Urinary bladder (tissue), 3 donors: ENCODE measurements at regions not wholly inside any gene's neighbourhood (a gene's known extent, or its start where the extent isn't known, plus 50 kb on each side); places are given as distances from the start of the nearest gene placed in this dataset.
"Not testable (repeated sequence)": the region's sequence is repeated elsewhere in the genome, so short reads cannot be mapped to it uniquely, and the experiment has no call there.

ENCODE experiments used
- DNase-seq: peaks from one replicate; pipeline ENCODE4 v3.0.0-alpha.2; 2015; ENCODE audit errors: extremely low spot score
- H3K27ac ChIP-seq: one replicate; pipeline ENCODE4 v1.5.1; 2013; ENCODE audit warnings: low read depth, mild to moderate bottlenecking, moderate library complexity
- H3K36me3 ChIP-seq: one replicate; pipeline ENCODE4 v1.6.1; 2013; ENCODE audit warnings: mild to moderate bottlenecking, moderate library complexity; ENCODE audit not compliant: insufficient read depth
- H3K4me1 ChIP-seq: one replicate; pipeline ENCODE4 v1.6.1; 2013; ENCODE audit warnings: mild to moderate bottlenecking, moderate library complexity; ENCODE audit not compliant: insufficient read depth
- H3K4me3 ChIP-seq: one replicate; pipeline ENCODE4 v1.5.1; 2013; ENCODE audit warnings: low read depth, low read length
- WGBS: extraction: QIAGEN DNeasy Blood & Tissue Kit; methylation state at CpG from one replicate; pipeline ENCODE4 v1.1.7; 2013; 5-methylcytosine and 5-hydroxymethylcytosine counted together
- donor health status: healthy with polysubstance abuse.
- donor health status: healthy.

DNA sequence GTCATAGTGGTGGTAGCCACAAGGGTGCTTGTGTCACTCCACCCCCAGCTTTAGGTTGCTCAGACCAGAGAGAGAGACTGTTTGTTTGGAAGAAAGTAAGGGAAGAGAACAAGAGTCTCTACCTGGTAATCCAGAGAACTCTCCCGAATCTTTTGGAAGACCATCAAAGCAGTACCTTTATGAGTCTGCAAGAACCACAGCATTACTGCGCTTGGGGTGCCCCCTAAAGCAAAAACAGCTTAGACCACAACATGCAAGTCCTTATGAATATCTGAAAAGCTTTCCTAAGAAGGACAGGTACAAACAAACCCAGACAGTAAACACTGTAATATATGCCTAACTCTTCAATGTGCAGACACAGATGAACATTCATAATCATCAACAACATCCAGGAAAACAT lies 1398.6 kb upstream of the C9orf72 start:
- Histone ChIP-seq H3K4me1 (no peaks in the 10 kb centered on the region), H3K36me3 (no peaks in the 10 kb centered on the region), H3K4me3 (no peak overlapping the region), H3K27ac (no peak overlapping the region)
- 44% methylated on average over 2 of the region's 2 CpGs for WGBS
- no peak for DNase-seq

DNA sequence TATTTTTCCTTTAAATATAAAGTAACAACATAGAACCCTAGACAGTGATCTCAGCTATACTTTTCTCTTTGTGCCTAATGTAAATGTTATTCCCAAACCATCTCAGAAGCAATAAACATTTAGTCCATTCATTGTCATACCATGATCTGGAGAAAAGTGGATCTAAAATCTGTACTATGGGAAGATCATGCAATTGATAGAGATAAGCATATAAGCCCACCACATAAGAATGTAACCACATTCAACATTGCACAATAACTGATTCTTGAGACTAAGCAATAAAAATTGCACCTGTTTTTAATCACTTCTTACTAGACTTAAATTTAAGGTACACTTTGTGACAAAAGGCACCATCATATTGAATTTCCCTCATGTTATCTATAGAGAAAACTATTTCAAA lies 1403.0 kb upstream of the C9orf72 start:
- H3K36me3 ChIP-seq = no peaks in the 10 kb centered on the region
- H3K27ac ChIP-seq = no peak overlapping the region
- H3K4me1 ChIP-seq = no peaks in the 10 kb centered on the region
- H3K4me3 ChIP-seq = no peak overlapping the region
- DNase-seq = no peak

DNA sequence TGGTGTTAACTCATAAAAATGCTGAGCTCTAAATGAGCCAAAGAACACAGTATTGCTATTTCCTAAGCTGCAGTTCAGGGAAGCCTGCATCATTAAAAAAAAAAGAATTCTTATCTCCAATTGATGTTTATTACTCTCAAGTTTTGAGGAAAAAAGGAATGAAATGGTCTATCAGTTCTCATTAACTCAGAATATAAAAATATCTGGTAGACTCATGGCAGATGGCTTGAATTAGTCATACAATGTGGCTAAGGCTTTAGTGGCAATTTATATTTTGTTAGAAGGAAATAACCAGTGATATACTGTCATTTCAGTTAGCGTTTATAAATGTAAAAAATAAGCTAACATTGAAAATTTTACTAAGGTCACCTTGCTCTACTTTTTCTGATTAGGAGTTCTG lies 1403.4 kb upstream of the C9orf72 start:
- no peak overlapping the region for H3K4me3 ChIP-seq
- WGBS = 74% methylated on average over 1 of the region's 1 CpG
- DNase-seq = no peak
- H3K4me1 ChIP-seq = no peaks in the 10 kb centered on the region
- H3K36me3 ChIP-seq = no peaks in the 10 kb centered on the region
- H3K27ac ChIP-seq = no peak overlapping the region

DNA sequence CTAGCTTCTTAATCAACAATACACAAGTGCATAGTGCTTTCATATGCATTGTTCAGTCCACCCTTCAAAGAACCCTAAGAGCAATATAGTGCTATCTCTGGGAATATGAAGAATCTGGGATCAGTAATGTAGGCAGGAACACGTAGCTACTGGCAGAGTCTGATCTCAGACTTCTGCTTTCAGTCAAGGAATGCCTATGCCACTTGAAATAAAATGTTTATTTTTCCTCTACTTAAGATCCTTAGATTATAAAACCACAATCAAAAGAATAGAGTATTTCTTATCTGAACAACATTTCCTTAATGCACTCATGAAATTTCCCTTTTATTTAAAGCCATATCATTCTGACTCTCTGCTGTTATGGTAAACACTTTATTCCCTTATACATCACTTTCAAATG lies 1407.8 kb upstream of the C9orf72 start:
- DNase-seq = no peak
- Histone ChIP-seq H3K4me1 (no peaks in the 10 kb centered on the region), H3K27ac (no peak overlapping the region), H3K4me3 (no peak overlapping the region), H3K36me3 (no peaks in the 10 kb centered on the region)
- 37% methylated on average over 1 of the region's 1 CpG for WGBS

DNA sequence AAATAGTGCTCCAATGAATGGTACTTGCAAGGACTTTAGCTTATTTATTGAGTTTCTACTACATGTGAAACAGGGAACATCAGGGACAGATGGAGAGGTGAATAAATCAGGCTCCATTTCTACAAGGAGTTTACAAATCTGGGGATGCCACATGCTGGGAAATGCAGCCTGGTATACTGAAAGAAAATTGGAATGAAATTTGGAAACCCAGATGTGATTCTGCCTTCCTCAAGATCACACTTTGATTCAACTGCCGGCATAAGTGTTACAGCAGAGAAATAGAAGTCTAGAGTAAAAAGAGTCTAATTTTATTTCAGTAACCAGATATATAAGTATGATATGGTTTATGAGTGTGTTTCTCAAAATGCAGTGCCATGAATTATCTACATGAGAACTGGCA lies 1408.4 kb upstream of the C9orf72 start:
- Histone ChIP-seq H3K4me3 (no peak overlapping the region), H3K36me3 (no peaks in the 10 kb centered on the region), H3K4me1 (no peaks in the 10 kb centered on the region), H3K27ac (no peak overlapping the region)
- 100% methylated on average over 1 of the region's 1 CpG for WGBS
- no peak for DNase-seq

DNA sequence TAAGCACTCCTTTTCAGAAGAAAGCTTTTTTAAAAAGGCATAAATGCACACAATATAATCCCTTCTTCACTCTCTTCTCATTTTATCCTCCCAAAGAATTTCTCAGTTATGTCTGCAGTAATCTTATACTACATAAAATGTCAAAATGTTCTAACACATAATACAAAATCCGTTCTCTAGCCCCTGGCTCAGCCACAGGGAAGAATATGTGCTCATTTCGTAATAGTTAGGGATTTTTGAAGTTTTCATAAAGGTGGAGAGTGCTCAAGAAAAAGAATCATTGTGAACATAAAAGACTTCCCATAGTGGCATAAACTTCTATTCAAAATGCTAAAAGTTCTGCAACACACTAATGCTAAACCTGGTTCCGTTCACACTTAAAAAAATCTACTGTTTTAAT lies 1410.7 kb upstream of the C9orf72 start:
- Histone ChIP-seq H3K4me1 (no peaks in the 10 kb centered on the region), H3K4me3 (no peak overlapping the region), H3K36me3 (no peaks in the 10 kb centered on the region), H3K27ac (no peak overlapping the region)
- DNase-seq = no peak
- WGBS = 72% methylated on average over 3 of the region's 3 CpGs

DNA sequence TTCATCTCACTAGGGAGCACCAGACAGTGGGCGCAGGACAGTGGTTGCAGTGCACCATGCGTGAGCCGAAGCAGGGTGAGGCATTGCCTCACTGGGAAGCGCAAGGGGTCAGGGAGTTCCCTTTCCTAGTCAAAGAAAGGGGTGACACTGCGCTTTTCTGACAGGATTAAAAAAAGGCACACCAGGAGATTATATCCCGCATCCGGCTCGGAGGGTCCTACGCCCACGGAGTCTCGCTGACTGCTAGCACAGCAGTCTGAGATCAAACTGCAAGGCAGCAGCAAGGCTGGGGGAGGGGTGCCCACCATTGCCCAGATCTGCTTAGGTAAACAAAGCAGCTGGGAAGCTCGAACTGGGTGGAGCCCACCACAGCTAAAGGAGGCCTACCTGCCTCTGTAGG lies 1416.7 kb upstream of the C9orf72 start:
- 91% methylated on average over 12 of the region's 12 CpGs for WGBS
- H3K4me3 ChIP-seq, H3K4me1 ChIP-seq, H3K27ac ChIP-seq, DNase-seq, H3K36me3 ChIP-seq: not testable (repeated sequence)

DNA sequence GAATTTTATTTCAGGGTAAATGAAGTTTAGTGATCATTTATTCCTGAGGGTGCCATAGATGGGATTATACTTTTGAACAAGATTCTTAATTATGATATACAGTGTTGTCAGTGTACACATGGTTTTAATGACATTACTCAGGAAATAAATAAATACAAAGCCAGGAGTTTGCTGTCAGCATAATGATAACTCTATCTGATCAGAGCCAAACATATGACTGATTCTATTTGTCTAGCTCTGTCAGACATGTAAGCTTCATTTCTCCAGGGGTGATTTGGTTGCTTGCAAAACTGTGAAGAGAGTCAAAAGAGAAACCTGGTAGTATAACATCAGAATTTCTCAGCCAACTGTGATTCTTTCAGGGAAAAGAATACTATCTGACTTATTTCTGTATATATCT lies 1425.8 kb upstream of the C9orf72 start:
- Histone ChIP-seq H3K4me3 (no peak overlapping the region), H3K27ac (no peak overlapping the region), H3K4me1 (no peaks in the 10 kb centered on the region), H3K36me3 (no peaks in the 10 kb centered on the region)
- DNase-seq = no peak

DNA sequence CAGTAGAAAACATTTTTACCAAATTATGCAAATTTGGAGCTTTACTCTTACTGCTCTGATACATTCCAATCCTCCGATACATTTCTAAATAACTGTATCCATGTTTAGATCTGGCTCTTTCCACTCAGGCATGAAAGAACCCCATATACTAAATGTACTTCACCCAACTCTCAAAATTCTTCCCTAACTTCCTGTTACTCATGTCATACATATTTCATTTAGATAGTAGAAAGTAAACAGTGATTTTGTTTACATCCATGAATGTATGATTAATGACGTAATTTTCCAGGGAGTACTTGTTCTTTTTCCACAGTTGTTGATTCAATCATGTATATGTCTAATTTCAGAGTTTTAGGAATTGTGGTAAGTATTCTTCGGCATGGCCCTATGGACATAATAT lies 1426.5 kb upstream of the C9orf72 start:
- WGBS = 62% methylated on average over 3 of the region's 3 CpGs
- no peaks in the 10 kb centered on the region for H3K4me1 ChIP-seq

DNA sequence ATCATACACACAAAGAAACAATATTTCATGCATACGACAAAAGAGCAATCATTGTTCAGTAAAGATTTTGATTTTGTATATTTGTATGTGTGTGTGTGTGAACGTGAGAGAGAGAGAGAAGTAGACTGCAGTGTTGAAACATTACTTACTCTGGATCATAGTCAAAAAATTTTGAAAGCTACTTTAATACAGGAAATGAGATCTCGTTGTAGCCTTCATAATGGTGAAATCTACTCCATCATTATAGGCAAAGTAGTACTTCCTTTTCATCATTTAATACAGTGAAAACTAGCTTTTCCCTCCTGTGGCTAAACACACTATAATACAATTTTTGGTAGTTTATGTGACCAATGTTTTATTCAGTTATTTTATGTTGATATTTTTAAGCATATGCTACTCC lies 1427.7 kb upstream of the C9orf72 start:
- no peak for DNase-seq
- 65% methylated on average over 3 of the region's 3 CpGs for WGBS
- H3K4me3 ChIP-seq = no peak overlapping the region
- no peaks in the 10 kb centered on the region for H3K36me3 ChIP-seq
- H3K27ac ChIP-seq = no peak overlapping the region
- H3K4me1 ChIP-seq = no peaks in the 10 kb centered on the region

More for the DNA sequence above, 1426.5 kb upstream of the C9orf72 start:
- DNase-seq = no peak
- Histone ChIP-seq H3K4me3 (no peak overlapping the region), H3K27ac (no peak overlapping the region), H3K36me3 (no peaks in the 10 kb centered on the region)

DNA sequence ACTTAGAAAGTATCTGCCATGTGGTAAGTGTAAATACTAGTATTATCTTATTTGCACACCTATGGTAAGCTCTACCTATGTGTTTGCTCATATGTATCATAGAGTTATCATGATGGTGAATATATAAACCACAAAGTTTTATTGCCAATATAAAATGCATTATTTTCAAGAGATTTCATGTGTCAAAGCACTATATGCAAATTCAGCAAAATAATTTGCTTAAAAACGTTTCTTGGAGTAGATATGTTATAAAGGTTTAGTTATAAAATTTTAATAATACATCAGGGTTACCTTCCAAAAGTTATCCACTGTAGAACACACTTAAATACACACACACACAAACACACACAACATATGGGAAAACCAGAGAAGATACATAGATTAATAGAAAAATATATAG lies 1431.7 kb upstream of the C9orf72 start:
- Histone ChIP-seq H3K27ac (no peak overlapping the region), H3K4me3 (no peak overlapping the region), H3K36me3 (no peaks in the 10 kb centered on the region), H3K4me1 (no peaks in the 10 kb centered on the region)
- 59% methylated on average over 1 of the region's 1 CpG for WGBS
- no peak for DNase-seq

DNA sequence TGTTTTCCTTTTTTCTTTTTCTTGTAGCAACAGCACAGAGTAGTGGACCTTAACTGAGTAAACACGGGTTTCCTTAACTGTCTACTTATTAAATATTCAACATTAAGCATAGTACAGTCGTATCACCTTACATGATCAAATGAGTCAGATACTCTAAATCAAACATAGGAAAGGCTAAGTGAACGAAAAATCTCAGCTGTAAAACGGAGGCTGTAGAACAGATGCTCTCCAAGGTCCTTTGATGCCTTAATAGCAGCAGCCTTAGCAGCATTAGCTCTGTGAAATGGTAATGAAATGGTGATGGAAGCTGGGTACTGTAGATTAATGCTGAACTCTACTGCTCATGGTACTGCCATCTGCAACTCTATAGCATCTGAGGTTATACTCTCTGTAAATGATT lies 1433.3 kb upstream of the C9orf72 start:
- 52% methylated on average over 4 of the region's 4 CpGs for WGBS
- H3K4me3 ChIP-seq = no peak overlapping the region
- no peaks in the 10 kb centered on the region for H3K36me3 ChIP-seq
- no peaks in the 10 kb centered on the region for H3K4me1 ChIP-seq
- DNase-seq = no peak
- no peak overlapping the region for H3K27ac ChIP-seq

DNA sequence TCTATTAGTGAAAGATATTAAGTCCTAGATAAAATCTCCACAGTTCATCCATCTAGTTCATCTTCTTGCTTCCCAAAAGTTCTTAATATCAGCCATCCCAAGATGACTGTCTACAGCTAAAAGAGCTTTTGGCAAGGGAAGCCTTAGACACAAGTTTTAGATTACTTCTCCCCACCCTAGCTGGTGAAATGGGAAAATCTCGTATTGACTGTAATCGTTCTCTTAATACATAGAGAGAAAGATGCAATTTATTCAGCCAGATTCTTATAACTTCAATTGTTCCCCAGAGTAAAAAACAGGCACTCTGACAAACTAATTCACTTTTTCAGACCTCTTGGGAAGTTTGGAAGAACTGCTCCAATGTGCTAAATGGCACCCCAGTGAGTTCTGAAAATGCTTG lies 1439.6 kb upstream of the C9orf72 start:
- Histone ChIP-seq H3K27ac (no peak overlapping the region), H3K4me1 (no peaks in the 10 kb centered on the region), H3K4me3 (no peak overlapping the region), H3K36me3 (no peaks in the 10 kb centered on the region)
- no peak for DNase-seq
- 89% methylated on average over 2 of the region's 2 CpGs for WGBS

DNA sequence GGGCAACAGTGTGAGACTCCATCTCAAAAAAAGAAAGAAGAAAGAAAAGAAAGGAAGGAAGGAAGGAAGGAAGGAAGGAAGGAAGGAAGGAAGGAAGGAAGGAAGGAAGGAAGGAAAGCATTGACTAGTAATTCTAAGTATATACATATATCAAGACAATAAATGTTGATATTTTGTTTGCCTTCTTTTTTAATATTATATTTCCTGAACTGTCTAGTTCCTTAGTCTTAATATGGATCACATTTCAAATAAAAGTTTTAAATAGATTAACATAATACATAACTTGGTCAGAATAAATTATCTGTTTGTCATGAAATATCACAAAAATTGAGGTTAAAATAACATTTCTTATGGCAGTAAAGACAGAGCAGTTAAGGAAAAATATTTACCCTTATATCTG lies 1448.4 kb upstream of the C9orf72 start:
- Histone ChIP-seq H3K27ac (no peak overlapping the region), H3K36me3 (no peaks in the 10 kb centered on the region), H3K4me1 (no peaks in the 10 kb centered on the region), H3K4me3 (no peak overlapping the region)
- no peak for DNase-seq

DNA sequence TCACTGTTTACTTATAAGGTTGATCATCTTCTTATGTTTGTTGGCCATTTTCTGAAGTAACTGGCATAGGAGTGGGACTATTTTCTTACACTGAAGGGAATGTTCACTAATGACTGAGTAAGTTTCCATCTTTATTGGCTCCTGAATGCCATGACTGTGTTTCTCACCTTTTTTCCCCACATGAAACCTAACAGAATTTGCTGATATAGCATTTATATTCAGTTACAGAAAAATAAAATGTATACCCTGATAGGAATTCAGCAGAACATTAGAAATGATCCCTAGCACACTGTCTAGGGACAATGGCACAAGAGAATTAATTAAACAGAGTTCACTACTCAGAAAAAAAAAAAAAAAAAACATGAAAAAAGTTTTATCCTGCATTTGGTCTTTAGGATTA lies 1465.1 kb upstream of the C9orf72 start:
- Histone ChIP-seq H3K4me1 (no peaks in the 10 kb centered on the region), H3K36me3 (no peaks in the 10 kb centered on the region), H3K27ac (no peak overlapping the region), H3K4me3 (no peak overlapping the region)
- DNase-seq = no peak
